Esophagus muscularis mucosa (tissue), 4 donors: ENCODE measurements at regions not wholly inside any gene's neighbourhood (a gene's known extent, or its start where the extent isn't known, plus 50 kb on each side); places are given as distances from the start of the nearest gene placed in this dataset.

Experiments used
- DNase-seq: peaks from one replicate; pipeline ENCODE4 v3.0.0-alpha.2; 2017; ENCODE audit errors: extremely low spot score
- H3K27ac ChIP-seq, 4 donors: fragments of 200-600 bp; sonication (generic); replicated peaks in 1 of 4; 1 replicate in 3 of 4; 2 replicates in 1 of 4; pipeline ENCODE4 v1.5.1; 2016 to 2019; ENCODE audit warnings: mild to moderate bottlenecking in 1 of 4
- H3K27me3 ChIP-seq, 4 donors: fragments of 200-600 bp; sonication (generic); one replicate each; pipeline versions ENCODE4 v1.5.1 to v1.6.0; 2016 to 2019
- H3K36me3 ChIP-seq, 4 donors: fragments of 200-600 bp; sonication (generic); one replicate each; pipeline ENCODE4 v1.5.1; 2016 to 2019
- H3K4me1 ChIP-seq, 4 donors: fragments of 200-600 bp; sonication (generic); one replicate each; pipeline ENCODE4 v1.5.1; 2016 to 2019
- H3K4me3 ChIP-seq, 4 donors: fragments of 200-600 bp; sonication (generic); 1 replicate in 2 of 4; 2 replicates in 2 of 4; pipeline ENCODE4 v1.5.1; 2016 to 2019; ENCODE audit warnings: mild to moderate bottlenecking in 4 of 4, moderate library complexity in 1 of 4
- H3K9me3 ChIP-seq, 4 donors: fragments of 200-600 bp; sonication (generic); 1 replicate in 3 of 4; 2 replicates in 1 of 4; pipeline ENCODE4 v1.5.1; 2016 to 2019
- CTCF ChIP-seq, 3 experiments: fragments of 200-600 bp in 2 of 3; fragments of 450-650 bp in 1 of 3; sonication (generic) in 2 of 3; IDR thresholded peaks; one replicate each; pipeline ENCODE4 v1.5.1; 2017 to 2019; ENCODE audit warnings: antibody characterized with exemption in 3 of 3, mild to moderate bottlenecking in 2 of 3, moderate library complexity in 1 of 3
- EP300 ChIP-seq: sonication (generic); formaldehyde crosslinking; IDR thresholded peaks from one replicate; pipeline ENCODE4 v1.6.1; 2017; ENCODE audit warnings: antibody characterized with exemption
- POLR2A ChIP-seq: fragments of 450-650 bp; IDR thresholded peaks from one replicate; pipeline ENCODE4 v1.6.1; 2017; ENCODE audit warnings: antibody characterized with exemption, moderate library complexity, mild to moderate bottlenecking, low read depth
- POLR2AphosphoS5 ChIP-seq, 2 donors: sonication (generic); formaldehyde crosslinking; IDR thresholded peaks; one replicate each; pipeline ENCODE4 v1.6.1; 2017; ENCODE audit warnings: antibody characterized with exemption in 2 of 2
- WGBS: methylation state at CpG from one replicate; pipeline ENCODE4 v1.1.5; 2018; 5-methylcytosine and 5-hydroxymethylcytosine counted together
- intact Hi-C: fragments of 100-400 bp; cut with DNase I; formaldehyde crosslinking; loops from one replicate; pipeline ENCODE4 v1.15.1; 2023

GRCh38 chr10:33635967-33636515 lies 301.6 kb upstream of the NRP1 start:
- Histone ChIP-seq H3K36me3 (no peaks in the 10 kb centered on the region), H3K4me1 (peaks cover 0 to 10% (median 0%) of the 10 kb centered on the region in 4 donors), H3K27me3 (no peaks in the 10 kb centered on the region), H3K9me3 (no peaks in the 10 kb centered on the region), H3K4me3 (no peak overlapping the region), H3K27ac (no peak overlapping the region)
- WGBS, result 78% methylated on average over 6 of the region's 6 CpGs
- intact Hi-C loops, result no loop called here
- DNase-seq, result no peak
- no peak for TF ChIP-seq EP300
- no peak for TF ChIP-seq POLR2A
- TF ChIP-seq CTCF (IDR thresholded peaks at IDR 0.05), result no peak
- TF ChIP-seq POLR2AphosphoS5 (IDR thresholded peaks at IDR 0.05), result no peak

- DNase-seq, result no peak
- Histone ChIP-seq H3K27me3 (no peaks in the 10 kb centered on the region), H3K4me3 (no peak overlapping the region), H3K9me3 (no peaks in the 10 kb centered on the region), H3K36me3 (no peaks in the 10 kb centered on the region), H3K27ac (no peak overlapping the region), H3K4me1 (peaks cover 0 to 10% (median 0%) of the 10 kb centered on the region in 4 donors)
- intact Hi-C loops, result no loop called here
- no peak for TF ChIP-seq POLR2A
- no peak for TF ChIP-seq POLR2AphosphoS5 (IDR thresholded peaks at IDR 0.05)
- TF ChIP-seq CTCF (IDR thresholded peaks at IDR 0.05), result no peak
- TF ChIP-seq EP300, result no peak
These were observed 298.0 kb upstream of the NRP1 start for GRCh38 chr10:33632432-33632831.

- intact Hi-C loops, result no loop called here
- 86% methylated on average over 1 of the region's 3 CpGs for WGBS
- H3K36me3 ChIP-seq, result no peaks in the 10 kb centered on the region
- TF ChIP-seq EP300 (no peak), POLR2A (no peak), POLR2AphosphoS5 (IDR thresholded peaks at IDR 0.05) (no peak), CTCF (IDR thresholded peaks at IDR 0.05) (no peak)
- no peak overlapping the region for H3K4me3 ChIP-seq
- DNase-seq, result no peak
- H3K27ac ChIP-seq, result no peak overlapping the region
- peaks cover 0 to 10% (median 0%) of the 10 kb centered on the region in 4 donors for H3K4me1 ChIP-seq
- H3K27me3 ChIP-seq, result no peaks in the 10 kb centered on the region
- no peaks in the 10 kb centered on the region for H3K9me3 ChIP-seq
These were observed 297.5 kb upstream of the NRP1 start for GRCh38 chr10:33631991-33632390.

GRCh38 chr10:33630761-33631160 lies 296.3 kb upstream of the NRP1 start:
- Histone ChIP-seq H3K4me3 (no peak overlapping the region), H3K9me3 (no peaks in the 10 kb centered on the region), H3K4me1 (peaks cover 0 to 10% (median 0%) of the 10 kb centered on the region in 4 donors), H3K27me3 (no peaks in the 10 kb centered on the region), H3K36me3 (no peaks in the 10 kb centered on the region), H3K27ac (no peak overlapping the region)
- WGBS, result 95% methylated on average over 2 of the region's 2 CpGs
- TF ChIP-seq POLR2A (no peak), CTCF (IDR thresholded peaks at IDR 0.05) (no peak), EP300 (no peak), POLR2AphosphoS5 (IDR thresholded peaks at IDR 0.05) (no peak)
- intact Hi-C loops, result no loop called here
- DNase-seq, result peak; percentile 29

GRCh38 chr10:33627611-33628010 lies 293.1 kb upstream of the NRP1 start:
- Histone ChIP-seq H3K27ac (no peak overlapping the region), H3K27me3 (no peaks in the 10 kb centered on the region), H3K4me1 (peaks cover 0 to 6% (median 0%) of the 10 kb centered on the region in 4 donors), H3K4me3 (no peak overlapping the region), H3K36me3 (no peaks in the 10 kb centered on the region), H3K9me3 (no peaks in the 10 kb centered on the region)
- no peak for DNase-seq
- 65% methylated on average over 5 of the region's 5 CpGs for WGBS
- TF ChIP-seq CTCF (IDR thresholded peaks at IDR 0.05) (no peak), EP300 (no peak), POLR2AphosphoS5 (IDR thresholded peaks at IDR 0.05) (no peak), POLR2A (no peak)
- intact Hi-C loops, result no loop called here
